ENCODE measurements at regions not wholly inside any gene's neighbourhood (a gene's known extent, or its start where the extent isn't known, plus 50 kb on each side); places are given as distances from the start of the nearest gene placed in this dataset.
"Not testable (repeated sequence)": the region's sequence is repeated elsewhere in the genome, so short reads cannot be mapped to it uniquely, and the experiment has no call there.

- H3K4me3 ChIP-seq (ENCODE audit: low read depth, low read length), result no peak overlapping the region
Measured at GRCh38 chr15:92821491-92822116, 78.5 kb upstream of the CHD2 start.

- no peak overlapping the region for H3K4me3 ChIP-seq (ENCODE audit: low read depth, low read length)
Measured at GRCh38 chr15:92822216-92823144, 77.6 kb upstream of the CHD2 start.

GRCh38 chr15:92825985-92826384 is 74.1 kb upstream of the CHD2 start:
- no peak overlapping the region for H3K4me3 ChIP-seq (ENCODE audit: low read depth, low read length)

GRCh38 chr15:92827991-92828390 is 72.1 kb upstream of the CHD2 start:
- not testable (repeated sequence) for H3K4me3 ChIP-seq (ENCODE audit: low read depth, low read length)

GRCh38 chr15:92829875-92830274 is 70.2 kb upstream of the CHD2 start:
- H3K4me3 ChIP-seq (ENCODE audit: low read depth, low read length), result no peak overlapping the region

- H3K4me3 ChIP-seq (ENCODE audit: low read depth, low read length), result no peak overlapping the region
Measured at GRCh38 chr15:92831336-92831654, 68.8 kb upstream of the CHD2 start.

- H3K4me3 ChIP-seq (ENCODE audit: low read depth, low read length), result no peak overlapping the region
Measured at GRCh38 chr15:92831655-92832328, 68.3 kb upstream of the CHD2 start.

GRCh38 chr15:92833106-92833433 is 67.1 kb upstream of the CHD2 start:
- no peak overlapping the region for H3K4me3 ChIP-seq (ENCODE audit: low read depth, low read length)

GRCh38 chr15:92833493-92834271 is 66.4 kb upstream of the CHD2 start:
- H3K4me3 ChIP-seq (ENCODE audit: low read depth, low read length), result no peak overlapping the region

GRCh38 chr15:92839696-92840095 is 60.4 kb upstream of the CHD2 start:
- H3K4me3 ChIP-seq (ENCODE audit: low read depth, low read length), result no peak overlapping the region

- H3K4me3 ChIP-seq (ENCODE audit: low read depth, low read length), result no peak overlapping the region
Measured at GRCh38 chr15:92840149-92840548, 60.0 kb upstream of the CHD2 start.

- H3K4me3 ChIP-seq (ENCODE audit: low read depth, low read length), result no peak overlapping the region
Measured at GRCh38 chr15:92843326-92843725, 56.8 kb upstream of the CHD2 start.

GRCh38 chr15:92843814-92844213 is 56.3 kb upstream of the CHD2 start:
- no peak overlapping the region for H3K4me3 ChIP-seq (ENCODE audit: low read depth, low read length)

GRCh38 chr15:92845126-92845508 is 55.0 kb upstream of the CHD2 start:
- no peak overlapping the region for H3K4me3 ChIP-seq (ENCODE audit: low read depth, low read length)

GRCh38 chr15:92846741-92847140 is 53.4 kb upstream of the CHD2 start:
- no peak overlapping the region for H3K4me3 ChIP-seq (ENCODE audit: low read depth, low read length)

- no peak overlapping the region for H3K4me3 ChIP-seq (ENCODE audit: low read depth, low read length)
Measured at GRCh38 chr15:92847841-92848240, 52.3 kb upstream of the CHD2 start.

GRCh38 chr15:92848464-92848851 is 51.7 kb upstream of the CHD2 start:
- H3K4me3 ChIP-seq (ENCODE audit: low read depth, low read length), result no peak overlapping the region

- no peak overlapping the region for H3K4me3 ChIP-seq (ENCODE audit: low read depth, low read length)
Measured at GRCh38 chr15:92848852-92849598, 51.1 kb upstream of the CHD2 start.

- not testable (repeated sequence) for H3K4me3 ChIP-seq (ENCODE audit: low read depth, low read length)
Measured at GRCh38 chr15:92850218-92850617, 49.9 kb upstream of the CHD2 start.
